HG02798 (cell line): ENCODE measurements at regions not wholly inside any gene's neighbourhood (a gene's known extent, or its start where the extent isn't known, plus 50 kb on each side); places are given as distances from the start of the nearest gene placed in this dataset.
"Not testable (repeated sequence)": the region's sequence is repeated elsewhere in the genome, so short reads cannot be mapped to it uniquely, and the experiment has no call there.

ENCODE experiments used
- ATAC-seq: cut with Tn5 transposase; IDR thresholded peaks from one replicate; pipeline ENCODE4 v1.9.1; 2021; ENCODE audit warnings: mild to moderate bottlenecking; ENCODE audit not compliant: unreplicated experiment, poor library complexity

DNA sequence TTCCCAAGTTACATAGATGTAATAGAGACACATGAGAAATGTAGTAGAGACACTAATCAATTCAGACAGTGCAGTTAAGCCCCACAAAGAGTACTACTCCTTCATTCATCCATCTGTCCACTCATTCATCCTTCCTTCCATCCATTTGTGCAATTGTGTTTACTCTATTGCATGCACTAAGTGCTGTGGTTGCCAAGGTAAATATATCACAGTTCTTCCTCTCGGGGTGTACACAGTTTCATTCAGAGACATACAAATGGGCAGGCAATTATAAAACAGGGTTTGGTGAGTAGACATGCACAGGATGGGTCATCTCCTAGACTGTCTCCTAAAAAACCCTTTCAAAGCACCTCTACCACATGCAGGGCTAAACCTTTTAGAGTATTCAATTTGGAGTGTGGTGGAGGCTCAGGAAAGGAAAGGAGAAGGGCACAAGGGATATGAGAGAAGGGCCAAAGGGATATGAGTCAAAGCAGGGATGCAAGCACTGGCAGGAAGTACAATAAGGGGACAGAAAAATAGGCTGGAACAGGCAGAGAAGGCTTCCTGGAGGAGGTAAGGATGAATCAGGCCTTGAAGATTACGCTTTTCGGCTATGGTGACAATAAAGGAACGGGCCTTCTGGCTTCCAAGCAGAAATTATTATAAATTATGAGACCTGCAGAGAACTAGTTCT is 153.6 kb upstream of the VKORC1L1 start:
- ATAC-seq = not testable (repeated sequence)

GRCh38 chr7:65722361-65722792 is 150.5 kb upstream of the VKORC1L1 start:
- ATAC-seq = peak; percentile 76

- not testable (repeated sequence) for ATAC-seq
Measured at GRCh38 chr7:65727182-65727581, 145.7 kb upstream of the VKORC1L1 start.

- no peak for ATAC-seq
Measured at GRCh38 chr7:65731129-65731528, 141.7 kb upstream of the VKORC1L1 start.

DNA sequence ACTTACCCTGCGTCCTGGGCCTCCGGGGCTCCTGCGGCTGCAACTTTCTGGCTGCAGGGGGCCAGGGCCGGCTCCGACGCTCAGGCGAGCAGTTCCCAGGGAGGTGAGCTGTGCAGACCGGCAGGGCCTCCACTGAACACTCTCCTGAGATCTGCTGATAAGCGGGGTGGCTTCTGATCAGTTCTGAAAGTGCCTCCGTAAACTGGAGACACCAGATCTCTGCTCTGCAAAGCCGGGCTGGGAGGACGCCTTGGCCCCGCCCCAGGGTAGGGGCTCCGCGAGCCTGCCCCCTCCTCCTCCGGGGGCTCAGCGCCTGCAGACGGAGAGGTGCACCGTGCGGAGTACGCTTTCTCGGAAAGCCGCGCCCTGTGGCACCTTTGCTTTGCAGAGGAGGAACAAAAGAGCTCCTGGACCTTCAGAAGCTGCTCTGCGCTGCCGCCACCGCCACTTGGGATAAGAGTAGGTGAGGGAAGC is 141.3 kb upstream of the VKORC1L1 start:
- no peak for ATAC-seq

DNA sequence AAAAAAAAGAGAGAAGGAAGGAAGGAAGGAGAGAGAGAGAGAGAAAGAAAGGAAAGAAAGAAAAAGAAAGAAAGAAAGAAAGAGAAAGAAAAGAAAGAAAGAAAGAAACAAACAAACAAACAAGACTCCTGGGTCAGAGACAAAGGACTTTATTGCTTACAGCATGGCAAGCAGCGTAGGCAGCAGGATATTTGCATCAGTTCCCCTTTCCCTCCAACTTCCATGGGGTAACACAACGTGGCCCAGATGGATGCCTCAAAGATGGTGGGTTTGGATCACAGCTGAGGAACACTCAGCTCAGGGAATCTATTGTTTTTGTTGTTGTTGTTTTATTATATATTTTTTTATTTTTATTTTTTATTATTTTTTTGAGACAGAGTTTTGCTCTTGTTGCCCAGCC is 128.5 kb upstream of the VKORC1L1 start:
- no peak for ATAC-seq

- no peak for ATAC-seq
Measured at GRCh38 chr7:65746398-65746669, 126.5 kb upstream of the VKORC1L1 start.

DNA sequence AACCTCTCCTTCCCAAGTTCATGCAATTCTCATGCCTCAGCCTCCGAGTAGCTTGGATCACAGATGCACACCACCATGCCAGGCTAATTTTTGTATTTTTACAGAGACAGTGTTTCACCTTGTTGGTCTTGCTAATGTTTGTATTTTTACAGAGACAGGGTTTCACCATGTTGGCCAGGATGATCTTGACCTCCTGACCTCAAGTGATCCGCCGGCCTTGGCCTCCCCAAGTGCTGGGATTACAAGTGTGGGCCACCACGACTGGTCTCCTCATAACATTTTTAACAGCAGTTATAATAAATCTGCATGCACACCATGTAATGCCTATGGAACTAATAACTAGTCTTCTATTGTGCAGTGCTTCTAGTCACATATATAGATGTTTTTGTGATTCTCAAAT is 123.8 kb upstream of the VKORC1L1 start:
- no peak for ATAC-seq

- no peak for ATAC-seq
Measured at GRCh38 chr7:65749518-65749917, 123.4 kb upstream of the VKORC1L1 start.

DNA sequence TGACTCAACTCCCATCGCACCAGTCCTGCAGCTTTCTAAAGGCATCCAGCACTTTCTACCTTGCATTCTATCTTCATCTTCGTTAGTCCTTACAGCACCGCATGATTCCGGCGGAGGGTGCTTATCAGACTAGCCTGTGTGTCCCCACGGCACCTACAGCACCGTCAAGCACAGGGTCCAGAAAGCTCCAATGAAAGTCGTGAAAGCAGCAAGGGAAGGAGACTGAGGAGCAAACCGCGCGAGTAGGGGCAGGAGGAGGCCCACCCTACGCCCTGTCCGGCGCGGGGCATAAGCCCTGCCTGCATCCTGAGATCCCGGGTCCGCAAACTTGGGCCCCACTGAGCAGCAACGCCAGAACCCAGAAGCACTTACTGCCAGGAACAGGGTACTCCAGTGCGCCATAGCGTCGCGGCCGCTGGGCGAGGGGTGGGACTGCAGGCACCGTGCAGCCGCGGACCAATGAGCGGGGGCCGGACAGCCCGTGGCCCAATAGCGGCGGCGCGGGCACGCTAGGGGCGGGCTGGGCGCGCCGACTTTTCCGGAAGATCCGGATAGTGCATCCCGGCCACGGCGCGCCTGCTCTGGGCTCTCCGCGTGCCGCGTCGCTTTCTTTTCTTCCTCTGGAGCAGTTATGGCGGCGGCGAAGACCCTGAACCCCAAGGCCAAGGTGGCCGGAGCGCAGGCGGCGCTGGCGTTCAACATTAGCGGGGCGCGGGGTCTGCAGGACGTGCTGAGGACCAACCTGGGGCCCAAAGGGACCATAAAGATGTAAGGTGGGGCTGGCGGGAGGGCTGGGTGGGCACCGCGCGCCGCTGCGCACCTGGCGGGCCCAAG is 122.1 kb upstream of the VKORC1L1 start:
- peak; percentile 99 for ATAC-seq

- ATAC-seq = not testable (repeated sequence)
Measured at GRCh38 chr7:65754070-65754469, 118.8 kb upstream of the VKORC1L1 start.

DNA sequence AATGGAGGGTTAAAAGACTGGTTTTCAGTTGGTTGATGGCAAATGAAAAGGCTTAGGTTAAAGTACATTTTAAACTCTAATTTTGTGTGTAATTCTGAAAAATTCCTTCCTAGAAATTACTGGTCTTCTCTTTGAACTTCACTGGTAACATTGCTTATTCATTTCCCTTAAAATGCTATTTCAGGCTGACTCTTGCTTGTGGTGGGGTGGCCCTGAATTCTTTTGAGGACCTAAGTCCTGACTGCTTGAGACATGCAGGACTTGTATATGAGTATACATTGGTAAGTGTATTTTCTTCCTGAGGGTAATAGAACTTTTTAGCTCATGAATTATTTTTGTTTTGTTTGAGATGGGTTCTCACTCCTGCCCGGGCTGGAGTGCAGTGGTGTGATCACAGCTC is 113.9 kb upstream of the VKORC1L1 start:
- ATAC-seq = not testable (repeated sequence)

GRCh38 chr7:65762712-65763111 is 110.2 kb upstream of the VKORC1L1 start:
- not testable (repeated sequence) for ATAC-seq

DNA sequence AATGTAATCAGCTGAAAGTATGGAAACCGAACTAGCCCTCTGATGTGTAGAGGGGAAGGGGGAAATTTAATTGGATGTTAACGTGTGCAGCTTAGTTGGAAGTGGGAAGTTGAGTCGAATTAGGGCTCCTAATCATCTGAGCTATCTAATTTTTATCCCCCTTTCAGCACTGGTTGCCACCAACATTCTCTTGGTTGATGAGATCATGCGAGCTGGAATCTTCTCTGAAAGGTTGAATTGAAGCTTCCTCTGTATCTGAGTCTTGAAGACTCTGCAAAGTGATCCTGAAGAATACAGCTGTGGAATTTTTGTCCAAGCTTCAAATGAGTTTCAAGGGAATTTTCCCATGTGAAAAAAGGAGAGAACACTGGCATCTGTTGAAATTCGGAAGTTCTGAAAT is 109.8 kb upstream of the VKORC1L1 start:
- not testable (repeated sequence) for ATAC-seq

DNA sequence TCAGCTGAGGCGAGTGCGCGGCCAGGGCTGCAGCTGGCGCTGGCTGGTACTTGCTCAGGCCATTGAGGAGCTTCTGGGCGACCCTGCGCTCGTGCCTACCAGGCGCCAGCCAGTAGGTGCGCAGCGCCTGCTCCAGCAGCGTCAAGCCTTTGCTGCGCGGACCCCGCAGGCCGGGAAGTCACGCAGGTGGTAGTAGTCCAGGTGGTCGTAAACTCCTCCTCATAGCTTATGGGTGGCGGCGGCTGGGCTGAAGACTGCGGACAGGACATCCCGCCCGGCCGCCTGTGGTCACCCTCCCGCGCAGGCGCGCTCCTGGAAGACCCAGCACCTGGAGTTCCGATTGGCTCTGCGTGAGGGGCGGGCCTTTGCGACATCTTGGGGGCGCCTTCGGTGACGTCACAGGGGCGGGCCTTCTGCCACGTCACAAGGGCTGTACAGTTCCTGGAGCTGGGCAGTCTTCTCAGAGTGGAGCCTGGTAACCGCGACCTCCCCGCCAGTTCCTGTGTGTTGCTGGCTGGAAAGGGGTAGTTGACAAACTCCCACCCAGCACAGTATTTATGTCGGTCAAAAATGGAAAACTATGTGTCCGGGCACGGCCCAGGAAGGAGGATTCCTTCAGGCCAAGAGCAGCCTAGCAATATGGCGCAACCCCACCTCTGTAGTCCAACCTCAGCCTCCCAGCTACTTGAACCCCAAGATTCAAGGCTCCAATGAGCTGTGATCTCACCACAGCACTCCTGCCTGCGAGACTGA is 102.2 kb upstream of the VKORC1L1 start:
- ATAC-seq = peak; percentile 99

- ATAC-seq = not testable (repeated sequence)
Measured at GRCh38 chr7:65771226-65771569, 101.7 kb upstream of the VKORC1L1 start.

GRCh38 chr7:65776677-65777076 is 96.2 kb upstream of the VKORC1L1 start:
- ATAC-seq = not testable (repeated sequence)

GRCh38 chr7:65789943-65790342 is 82.9 kb upstream of the VKORC1L1 start:
- not testable (repeated sequence) for ATAC-seq

DNA sequence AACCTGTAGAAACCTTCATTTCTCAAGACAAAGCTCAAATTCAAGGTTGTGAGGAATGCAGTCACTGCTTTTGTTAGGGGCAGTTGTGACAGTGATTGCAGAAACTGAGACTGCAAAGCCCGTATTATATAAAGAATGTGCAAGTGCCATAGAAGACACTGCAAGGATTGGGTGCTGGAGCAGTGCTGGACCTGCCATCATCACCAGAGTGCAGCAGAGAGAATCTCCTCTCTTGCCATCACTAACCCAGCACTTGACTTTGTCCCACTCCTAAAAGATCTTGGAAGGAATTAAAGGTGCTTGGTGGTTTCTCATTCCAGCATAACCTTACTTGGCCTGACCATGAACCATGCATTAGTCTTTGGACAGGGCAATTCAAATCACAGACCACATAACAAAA is 81.1 kb upstream of the VKORC1L1 start:
- ATAC-seq = not testable (repeated sequence)

DNA sequence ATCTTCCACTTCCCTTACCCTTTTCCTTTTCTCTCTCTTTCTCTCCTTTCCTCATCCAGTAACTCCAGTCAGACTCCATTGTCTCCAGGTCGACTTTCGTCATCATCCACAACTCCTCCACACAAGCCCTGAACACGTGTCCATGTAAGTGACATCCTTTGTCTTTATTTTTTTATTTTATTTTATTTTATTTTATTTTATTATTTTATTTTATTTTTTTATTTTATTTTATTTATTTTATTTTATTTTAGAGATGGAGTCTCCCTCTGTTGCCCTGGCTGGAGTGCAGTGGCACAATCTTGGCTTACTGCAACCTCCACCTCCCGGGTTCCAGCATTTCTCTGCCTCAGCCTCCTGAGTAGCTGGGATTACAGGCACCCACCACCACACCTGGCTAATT is 80.1 kb upstream of the VKORC1L1 start:
- ATAC-seq = not testable (repeated sequence)
